Memory B cell (primary cell): ENCODE measurements at regions not wholly inside any gene's neighbourhood (a gene's known extent, or its start where the extent isn't known, plus 50 kb on each side); places are given as distances from the start of the nearest gene placed in this dataset.

Experiments
- ATAC-seq: fragments of 150-1000 bp; cut with Tn5 transposase; 2 replicates; pipeline ENCODE4 v1.10.0; 2021; ENCODE audit warnings: low read depth, mild to moderate bottlenecking, moderate library complexity
- DNase-seq, 2 donors: peaks; one replicate each; pipeline ENCODE4 v3.0.0; 2022; ENCODE audit warnings: low spot score in 2 of 2
- H3K27ac Mint-ChIP-seq: one replicate; pipeline ENCODE4 v1.8.0; 2022; ENCODE audit warnings: mild to moderate bottlenecking, moderate library complexity, mixed read lengths
- H3K27me3 Mint-ChIP-seq: one replicate; pipeline ENCODE4 v1.8.0; 2022; ENCODE audit warnings: mixed read lengths
- H3K36me3 Mint-ChIP-seq: one replicate; pipeline ENCODE4 v1.8.0; 2022; ENCODE audit warnings: mild to moderate bottlenecking, mixed read lengths
- H3K4me1 Mint-ChIP-seq: one replicate; pipeline ENCODE4 v1.8.0; 2022; ENCODE audit warnings: mixed read lengths
- H3K4me3 Mint-ChIP-seq: one replicate; pipeline ENCODE4 v1.8.0; 2022; ENCODE audit warnings: mild to moderate bottlenecking, moderate library complexity, mixed read lengths
- H3K9me3 Mint-ChIP-seq: one replicate; pipeline ENCODE4 v1.8.0; 2022; ENCODE audit warnings: mixed read lengths

DNA sequence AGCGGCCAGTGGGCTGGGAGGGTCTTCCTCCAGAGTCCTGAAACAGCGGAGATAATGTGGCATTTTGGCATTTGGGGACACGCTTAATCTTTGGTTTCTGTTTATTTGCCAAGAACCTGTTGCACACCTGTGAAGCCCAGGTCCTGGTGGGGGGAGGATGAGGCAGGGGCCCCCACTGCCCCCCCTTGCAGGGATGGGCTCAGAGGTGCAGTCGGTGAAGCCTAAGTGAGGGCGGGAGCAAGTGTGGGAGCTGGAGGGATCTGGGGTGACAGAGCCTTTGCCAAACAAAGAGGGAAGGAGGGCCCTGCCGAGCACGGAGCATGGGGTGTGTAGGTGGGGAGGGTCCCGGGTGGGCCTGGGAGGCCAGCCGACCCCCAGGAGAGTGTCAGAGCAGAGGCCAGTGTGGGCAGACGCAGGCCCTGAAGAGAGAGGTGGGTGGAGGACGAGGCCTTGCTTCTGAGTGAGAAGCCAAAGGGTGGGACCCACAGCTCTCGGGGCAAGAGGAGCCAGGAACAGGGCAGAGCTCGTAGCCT, 62.1 kb upstream of the ADGRA1 start:
- peaks cover 1% of the 10 kb centered on the region for H3K36me3 Mint-ChIP-seq
- no peaks in the 10 kb centered on the region for H3K4me1 Mint-ChIP-seq
- peaks cover 14% of the 10 kb centered on the region for H3K27me3 Mint-ChIP-seq
- ATAC-seq (no peak), DNase-seq (no peak)
- peaks cover 2% of the 10 kb centered on the region for H3K9me3 Mint-ChIP-seq
- no peak overlapping the region for H3K4me3 Mint-ChIP-seq
- no peak overlapping the region for H3K27ac Mint-ChIP-seq

DNA sequence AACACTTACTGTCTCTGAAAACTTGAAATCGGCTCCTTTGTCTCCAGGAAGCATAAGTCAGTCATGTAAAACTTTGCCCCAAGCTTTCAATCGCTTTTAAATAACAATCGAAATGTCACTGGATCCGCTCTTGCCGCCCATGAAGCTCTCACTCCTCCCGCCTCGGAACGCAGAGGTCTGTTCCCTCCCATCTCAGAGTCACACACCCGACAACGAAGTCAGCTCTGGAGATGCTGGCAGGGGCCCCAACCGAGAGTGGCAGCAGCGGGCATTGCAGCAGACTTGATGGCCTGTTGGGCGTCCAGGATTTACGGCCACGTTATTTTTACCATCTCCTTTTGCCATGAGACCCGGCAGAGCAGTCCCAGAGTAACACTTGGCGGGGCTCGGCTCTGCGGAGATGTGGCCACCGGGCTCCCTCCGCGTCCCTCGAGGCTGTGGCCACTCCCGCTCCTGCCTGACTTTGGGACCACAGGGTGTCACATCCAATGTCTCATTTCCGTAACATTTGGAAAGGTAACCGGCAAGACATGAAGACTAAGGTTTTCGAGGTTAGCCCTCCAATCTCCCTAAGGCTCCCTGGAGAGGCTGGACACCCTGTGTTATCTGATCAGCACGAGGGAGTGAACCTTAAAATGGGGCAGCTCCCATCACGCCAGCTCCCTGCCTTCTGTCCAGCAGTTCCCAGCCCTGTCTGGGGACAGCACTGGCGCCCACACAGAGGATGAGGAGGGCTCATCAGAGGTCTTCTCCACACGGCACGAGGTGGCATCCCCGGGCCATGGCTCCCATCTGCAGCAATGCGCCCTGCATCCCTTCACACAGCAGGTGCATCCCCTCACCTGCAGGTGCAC, 62.8 kb upstream of the ADGRA1 start:
- no peak overlapping the region for H3K27ac Mint-ChIP-seq
- peaks cover 1% of the 10 kb centered on the region for H3K36me3 Mint-ChIP-seq
- no peak overlapping the region for H3K4me3 Mint-ChIP-seq
- H3K27me3 Mint-ChIP-seq = peaks cover 14% of the 10 kb centered on the region
- H3K4me1 Mint-ChIP-seq = no peaks in the 10 kb centered on the region
- peaks cover 2% of the 10 kb centered on the region for H3K9me3 Mint-ChIP-seq
- DNase-seq (no peak), ATAC-seq (no peak)

DNA sequence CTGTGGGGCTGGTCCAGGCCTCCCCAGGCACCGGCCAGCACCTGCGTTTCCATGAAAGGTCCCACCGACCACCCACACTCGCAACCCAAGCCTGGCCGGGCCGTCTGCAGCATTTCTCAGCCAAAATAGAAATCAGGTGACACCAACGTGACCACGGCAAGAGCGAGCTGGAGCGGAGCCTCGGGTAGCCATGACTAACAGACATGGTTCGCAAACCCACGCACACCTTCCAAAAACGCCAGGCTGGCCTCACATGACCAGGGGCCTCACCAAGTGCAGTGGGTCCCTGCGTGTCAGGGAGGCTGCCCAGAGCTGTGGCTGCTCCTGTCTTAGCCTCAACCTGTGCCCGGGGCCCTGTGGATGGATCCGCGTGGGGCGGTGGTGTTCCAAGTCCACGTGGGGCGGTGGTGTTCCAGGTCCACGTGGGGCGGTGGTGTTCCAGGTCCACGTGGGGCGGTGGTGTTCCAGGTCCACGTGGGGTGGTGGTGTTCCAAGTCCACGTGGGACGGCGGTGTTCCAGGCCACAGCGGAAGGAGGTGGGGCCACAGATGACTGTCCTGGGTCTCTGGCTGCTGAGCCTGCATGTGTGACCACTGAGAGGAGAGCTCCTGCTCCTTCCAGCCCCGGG, 64.4 kb upstream of the ADGRA1 start:
- DNase-seq = no peak
- ATAC-seq = no peak
- Mint-ChIP-seq H3K27me3 (peaks cover 11% of the 10 kb centered on the region), H3K36me3 (peaks cover 1% of the 10 kb centered on the region), H3K9me3 (peaks cover 2% of the 10 kb centered on the region), H3K4me3 (no peak overlapping the region), H3K27ac (no peak overlapping the region), H3K4me1 (no peaks in the 10 kb centered on the region)

DNA sequence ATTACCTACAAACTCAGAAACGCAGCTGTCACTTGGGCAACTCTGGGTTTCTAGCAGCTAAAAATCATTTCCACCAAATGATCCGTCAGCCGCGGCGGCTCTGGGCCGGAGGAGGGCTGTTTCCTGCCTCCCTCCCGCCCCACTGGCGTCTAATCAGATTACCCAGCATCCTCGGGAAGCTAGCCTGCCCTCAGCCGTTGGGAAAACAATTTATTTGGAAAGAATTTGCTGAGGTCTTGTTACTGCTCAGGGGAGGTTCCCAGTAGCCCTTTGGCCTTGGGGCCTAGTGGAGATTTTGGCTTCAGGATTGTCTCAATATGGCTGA, 65.0 kb upstream of the ADGRA1 start:
- Mint-ChIP-seq H3K4me3 (no peak overlapping the region), H3K36me3 (no peaks in the 10 kb centered on the region), H3K4me1 (no peaks in the 10 kb centered on the region), H3K9me3 (no peaks in the 10 kb centered on the region), H3K27me3 (peaks cover 6% of the 10 kb centered on the region), H3K27ac (no peak overlapping the region)
- DNase-seq (no peak), ATAC-seq (no peak)

DNA sequence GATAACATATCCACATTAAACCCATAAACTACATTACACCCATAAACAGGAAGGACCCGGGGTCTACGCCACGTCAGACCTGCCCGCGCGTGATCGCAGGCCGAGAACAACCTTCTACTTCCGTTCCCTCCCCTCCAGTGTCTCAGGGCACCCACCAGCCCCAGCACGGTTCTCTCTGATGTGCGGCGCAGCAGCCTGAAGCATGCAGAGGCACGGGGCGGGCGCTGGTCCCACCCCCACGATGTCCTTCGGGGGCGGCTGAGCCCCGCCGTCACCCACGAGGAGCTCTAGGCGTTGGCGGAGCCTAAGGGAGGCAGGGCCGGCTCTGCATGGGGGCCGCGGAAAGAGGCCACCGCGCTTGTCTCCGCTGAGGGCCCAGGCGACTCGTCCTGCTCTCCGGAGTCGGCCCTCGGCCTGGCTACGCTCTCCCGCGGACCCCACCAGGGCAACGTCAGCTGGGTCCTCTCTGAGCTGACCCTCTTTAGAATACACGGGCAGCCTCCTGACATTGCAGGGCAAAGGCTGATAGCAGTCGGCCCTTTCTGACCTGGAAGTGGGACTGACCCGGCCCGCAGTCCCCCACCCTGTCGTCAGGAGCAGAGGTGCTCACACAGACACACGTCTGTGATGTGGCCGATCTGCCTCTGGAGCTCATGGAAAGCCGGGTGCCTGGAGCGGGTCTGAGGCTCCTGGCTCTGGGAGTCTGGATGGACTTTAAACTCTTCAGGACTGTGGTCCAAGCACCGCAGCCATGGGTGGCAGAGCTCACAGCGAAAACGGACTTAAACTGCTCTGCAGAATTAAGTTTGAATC, 65.6 kb upstream of the ADGRA1 start:
- DNase-seq (no peak), ATAC-seq (no peak)
- Mint-ChIP-seq H3K27ac (no peak overlapping the region), H3K4me1 (no peaks in the 10 kb centered on the region), H3K4me3 (no peak overlapping the region), H3K27me3 (peaks cover 4% of the 10 kb centered on the region), H3K36me3 (no peaks in the 10 kb centered on the region), H3K9me3 (no peaks in the 10 kb centered on the region)

DNA sequence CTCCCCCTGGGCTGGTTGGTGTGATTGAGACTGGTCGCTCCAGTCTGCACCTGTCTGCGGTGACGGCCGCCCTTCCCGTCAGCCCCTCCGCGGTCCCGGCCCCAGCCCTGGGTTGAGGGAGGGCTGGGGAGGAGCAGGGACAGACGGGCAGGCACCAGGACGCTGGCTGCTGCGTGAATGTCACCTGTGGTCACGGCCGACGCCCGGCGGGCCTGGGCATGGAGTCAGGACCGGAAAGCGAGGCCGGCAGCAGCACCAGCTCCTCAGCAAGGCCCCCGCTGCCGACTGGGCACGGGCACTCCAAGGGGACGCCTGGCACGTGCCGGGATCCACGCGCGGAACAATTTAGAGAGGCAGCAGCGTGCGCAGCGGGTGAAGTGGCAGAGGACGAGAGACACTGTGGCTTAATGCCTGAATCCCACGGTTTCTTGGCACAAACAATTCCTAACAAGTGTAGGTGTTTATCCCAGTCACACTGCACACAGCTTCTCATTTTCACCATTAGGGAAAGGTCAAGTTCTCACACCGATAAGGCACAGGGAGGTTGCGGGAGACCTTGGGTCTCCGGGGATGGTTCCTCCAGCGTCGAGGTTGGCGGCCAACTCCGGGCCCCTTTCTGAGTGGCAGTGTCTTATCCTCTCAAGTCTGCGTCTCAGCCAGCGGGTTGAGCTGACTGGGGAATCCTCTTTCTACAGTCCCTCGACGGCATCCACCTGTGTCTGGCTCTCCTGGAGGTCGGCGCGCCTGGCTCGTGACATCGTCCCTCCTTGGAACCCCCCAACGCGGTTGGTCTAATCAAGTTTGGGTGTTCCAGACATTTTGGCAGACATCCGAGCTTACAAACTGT, 66.4 kb upstream of the ADGRA1 start:
- Mint-ChIP-seq H3K27ac (no peak overlapping the region), H3K36me3 (no peaks in the 10 kb centered on the region), H3K9me3 (no peaks in the 10 kb centered on the region), H3K4me1 (no peaks in the 10 kb centered on the region), H3K27me3 (peaks cover 4% of the 10 kb centered on the region), H3K4me3 (no peak overlapping the region)
- no peak for DNase-seq
- ATAC-seq = no peak

DNA sequence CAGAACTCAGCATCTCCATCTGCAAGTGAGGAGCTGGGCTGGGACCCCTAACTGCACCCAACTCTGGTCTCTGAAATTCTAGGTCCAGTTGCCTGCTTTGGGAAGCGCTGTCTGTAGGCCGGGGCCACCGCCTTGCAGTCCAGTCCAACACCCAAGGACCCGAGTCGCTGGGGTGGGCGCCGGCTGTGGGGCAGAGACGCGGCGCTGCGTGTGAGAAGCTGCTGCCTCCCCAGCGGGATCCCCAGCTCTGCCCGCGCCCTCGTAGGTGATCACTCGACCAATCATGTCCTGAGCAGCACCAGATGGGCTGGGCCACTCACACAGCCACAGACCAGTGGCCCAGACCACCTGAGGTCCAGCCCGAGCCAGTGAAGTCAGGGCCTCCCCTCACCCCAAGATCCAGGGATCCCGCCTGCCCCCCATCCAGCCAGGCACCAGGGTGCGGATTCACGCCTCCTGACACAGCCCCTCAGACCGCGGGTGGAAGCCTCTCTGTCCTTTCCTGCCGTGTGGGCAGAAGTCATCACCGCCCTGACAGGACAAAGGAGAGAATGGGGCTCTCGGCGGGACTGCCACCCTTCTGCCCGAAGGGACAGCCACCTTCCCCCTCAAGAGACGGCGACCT, 67.4 kb upstream of the ADGRA1 start:
- Mint-ChIP-seq H3K4me1 (no peaks in the 10 kb centered on the region), H3K27ac (no peak overlapping the region), H3K4me3 (no peak overlapping the region), H3K27me3 (peaks cover 4% of the 10 kb centered on the region), H3K9me3 (no peaks in the 10 kb centered on the region), H3K36me3 (no peaks in the 10 kb centered on the region)
- DNase-seq = no peak
- ATAC-seq = no peak

DNA sequence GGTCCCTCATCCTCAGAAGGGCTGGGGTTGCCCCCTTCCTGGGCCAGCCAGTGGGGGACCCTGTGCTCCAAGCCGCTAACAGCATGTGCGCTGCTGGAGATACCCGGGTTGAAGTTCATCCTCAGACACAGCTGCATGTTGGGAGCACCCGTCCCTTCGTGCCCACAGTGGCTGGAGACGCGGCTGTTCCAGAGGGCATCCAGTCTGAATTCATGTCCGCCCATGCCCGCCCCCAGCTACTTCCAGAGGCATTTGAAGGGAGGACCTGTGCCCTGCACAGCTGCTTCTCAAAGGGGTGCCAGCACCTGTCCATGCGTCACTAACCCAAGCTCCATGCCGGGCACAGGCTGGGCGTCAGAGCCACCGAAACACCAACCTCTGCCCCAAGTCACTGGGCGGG, 68.1 kb upstream of the ADGRA1 start:
- Mint-ChIP-seq H3K27me3 (peaks cover 3% of the 10 kb centered on the region), H3K27ac (no peak overlapping the region), H3K4me1 (no peaks in the 10 kb centered on the region), H3K9me3 (no peaks in the 10 kb centered on the region), H3K36me3 (no peaks in the 10 kb centered on the region), H3K4me3 (no peak overlapping the region)
- no peak for DNase-seq
- ATAC-seq = no peak

DNA sequence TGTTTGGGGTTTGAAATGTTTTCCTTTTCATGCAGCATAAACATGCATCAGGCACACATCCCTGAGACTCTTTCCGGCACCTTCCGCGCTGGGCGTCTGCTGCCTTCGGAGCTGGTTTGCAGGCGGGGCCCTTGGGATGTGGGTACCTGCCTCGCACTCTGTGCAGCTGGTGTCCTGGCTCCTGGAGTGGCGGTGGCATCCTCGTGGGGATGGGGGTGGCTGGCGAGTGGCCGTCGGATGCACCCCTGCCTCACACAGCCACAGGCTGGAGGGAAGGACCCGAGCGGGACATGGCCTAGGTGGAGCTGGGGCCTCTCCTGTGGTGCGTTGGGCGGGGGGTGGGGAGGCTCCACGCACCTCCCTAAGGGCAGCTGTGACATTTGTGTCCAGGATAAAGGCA, 68.5 kb upstream of the ADGRA1 start:
- Mint-ChIP-seq H3K9me3 (no peaks in the 10 kb centered on the region), H3K4me1 (no peaks in the 10 kb centered on the region), H3K27me3 (peaks cover 3% of the 10 kb centered on the region), H3K4me3 (no peak overlapping the region), H3K36me3 (no peaks in the 10 kb centered on the region), H3K27ac (no peak overlapping the region)
- no peak for DNase-seq
- no peak for ATAC-seq

DNA sequence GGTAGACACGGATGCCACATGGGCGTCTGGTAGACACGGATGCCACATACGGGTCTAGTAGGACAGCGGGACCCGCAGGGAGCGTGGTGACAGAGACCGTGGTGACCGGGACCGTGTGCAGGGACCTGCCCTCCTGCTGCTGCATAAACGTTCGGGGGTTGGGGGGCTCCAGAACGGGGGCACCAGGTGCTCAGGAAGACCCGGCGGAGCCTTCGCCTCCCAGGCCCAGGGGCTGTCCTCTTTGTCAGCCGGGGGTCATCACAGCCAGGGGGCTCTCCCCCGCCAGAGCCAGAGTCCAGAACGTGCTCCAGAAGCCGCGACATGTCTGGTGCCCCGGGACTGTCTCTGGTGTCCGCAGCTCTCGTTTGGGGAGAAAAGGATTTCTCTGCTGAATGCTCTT, 69.2 kb upstream of the ADGRA1 start:
- Mint-ChIP-seq H3K9me3 (no peaks in the 10 kb centered on the region), H3K27me3 (peaks cover 1% of the 10 kb centered on the region), H3K4me3 (no peak overlapping the region), H3K4me1 (no peaks in the 10 kb centered on the region), H3K36me3 (no peaks in the 10 kb centered on the region), H3K27ac (no peak overlapping the region)
- no peak for ATAC-seq
- DNase-seq = no peak

DNA sequence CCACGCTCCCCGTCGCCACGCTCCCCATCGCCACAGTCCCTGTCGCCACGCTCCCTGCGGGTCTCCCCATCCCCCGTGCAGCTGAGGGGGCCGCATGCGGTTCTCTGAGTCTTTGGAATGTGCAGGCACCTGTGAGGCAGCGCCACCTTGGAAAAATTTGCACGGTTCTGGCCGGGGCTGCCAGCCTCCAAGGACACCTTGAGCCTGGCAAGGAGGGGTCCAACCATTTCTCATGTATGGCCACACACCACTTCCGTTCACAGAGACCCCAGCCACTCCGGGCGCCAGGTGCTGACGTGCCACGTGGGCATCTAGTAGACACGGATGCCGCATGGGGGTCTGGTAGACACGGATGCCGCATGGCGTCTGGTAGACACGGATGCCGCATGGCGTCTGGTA, 70.5 kb upstream of the ADGRA1 start:
- ATAC-seq = no peak
- H3K27ac Mint-ChIP-seq = no peak overlapping the region
- DNase-seq = no peak
- H3K4me3 Mint-ChIP-seq = no peak overlapping the region
- H3K27me3 Mint-ChIP-seq = peaks cover 2% of the 10 kb centered on the region
- H3K36me3 Mint-ChIP-seq = no peaks in the 10 kb centered on the region
- H3K4me1 Mint-ChIP-seq = peaks cover 4% of the 10 kb centered on the region
- H3K9me3 Mint-ChIP-seq = no peaks in the 10 kb centered on the region

DNA sequence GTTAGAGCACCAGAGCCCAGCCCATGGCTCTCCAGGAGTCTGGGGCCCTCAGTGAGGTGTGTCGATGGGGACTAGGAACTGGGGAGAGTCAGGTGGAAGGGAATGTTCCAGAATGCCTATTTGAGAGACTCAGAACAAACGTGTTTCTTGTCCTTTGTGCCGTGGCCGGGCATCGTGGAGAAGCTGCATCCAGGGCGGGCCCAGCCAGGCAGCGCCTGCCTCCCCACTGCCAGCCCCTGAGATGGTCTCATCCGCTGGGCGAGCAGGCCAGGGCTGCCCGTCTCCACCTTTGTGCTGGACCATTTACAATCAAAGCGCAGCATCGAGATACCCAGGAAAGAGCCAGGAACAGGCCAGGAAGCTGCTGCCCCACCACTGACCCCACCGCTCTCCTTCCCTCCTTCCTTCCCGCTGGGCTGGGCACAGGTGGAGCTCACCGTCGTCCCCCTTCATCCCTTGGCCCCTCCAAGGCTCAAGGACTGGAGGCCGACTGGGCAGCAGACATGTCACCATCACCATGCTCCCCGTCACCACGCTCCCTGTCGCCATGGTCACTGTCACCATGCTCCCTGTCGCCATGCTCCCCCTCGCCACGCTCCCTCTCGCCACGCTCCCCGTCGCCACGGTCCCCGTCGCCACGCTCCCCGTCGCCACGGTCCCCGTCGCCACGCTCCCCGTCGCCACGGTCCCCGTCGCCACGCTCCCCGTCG, 71.1 kb upstream of the ADGRA1 start:
- H3K27ac Mint-ChIP-seq = no peak overlapping the region
- H3K27me3 Mint-ChIP-seq = peaks cover 2% of the 10 kb centered on the region
- H3K9me3 Mint-ChIP-seq = no peaks in the 10 kb centered on the region
- DNase-seq (no peak), ATAC-seq (no peak)
- H3K36me3 Mint-ChIP-seq = no peaks in the 10 kb centered on the region
- no peak overlapping the region for H3K4me3 Mint-ChIP-seq
- peaks cover 4% of the 10 kb centered on the region for H3K4me1 Mint-ChIP-seq
